ENCODE measurements at regions not wholly inside any gene's neighbourhood (a gene's known extent, or its start where the extent isn't known, plus 50 kb on each side); places are given as distances from the start of the nearest gene placed in this dataset.

GRCh38 chr6:145199961-145200360 lies 535.4 kb downstream of the EPM2A start:
- no peak overlapping the region for H2AFZ ChIP-seq (ENCODE audit: low read length)
- no peak overlapping the region for H3K9ac ChIP-seq (ENCODE audit: low read length)
- no peaks in the 10 kb centered on the region for H3K9me3 ChIP-seq (replicated peaks; ENCODE audit: insufficient read depth, low read length)
- no peak overlapping the region for H3K4me3 ChIP-seq (ENCODE audit: low read length)
- DNase-seq, result no peak
- no peaks in the 10 kb centered on the region for H4K20me1 ChIP-seq (ENCODE audit: insufficient read depth, low read length)
- no peak for TF ChIP-seq CTCF (IDR thresholded peaks at IDR 0.05; ENCODE audit: low read length)
- H3K27me3 ChIP-seq (replicated peaks; ENCODE audit: insufficient read depth, low read length), result no peaks in the 10 kb centered on the region
- no peaks in the 10 kb centered on the region for H3K4me1 ChIP-seq (ENCODE audit: low read length)
- no peak overlapping the region for H3K27ac ChIP-seq (ENCODE audit: low read length)
- H3K4me2 ChIP-seq (ENCODE audit: low read depth, low read length), result no peak overlapping the region
- no peaks in the 10 kb centered on the region for H3K9me2 ChIP-seq (replicated peaks; ENCODE audit: insufficient read depth, low read length)
- no peaks in the 10 kb centered on the region for H3K79me2 ChIP-seq (ENCODE audit: low read length)
- no peaks in the 10 kb centered on the region for H3F3A ChIP-seq (ENCODE audit: insufficient read depth, low read length)
- no peaks in the 10 kb centered on the region for H3K36me3 ChIP-seq (replicated peaks; ENCODE audit: insufficient read depth, low read length)

GRCh38 chr6:145204301-145204700 lies 531.0 kb downstream of the EPM2A start:
- H3K4me3 ChIP-seq (ENCODE audit: low read length), result no peak overlapping the region
- H3K79me2 ChIP-seq (ENCODE audit: low read length), result no peaks in the 10 kb centered on the region
- no peak overlapping the region for H3K27ac ChIP-seq (ENCODE audit: low read length)
- no peaks in the 10 kb centered on the region for H3K9me2 ChIP-seq (replicated peaks; ENCODE audit: insufficient read depth, low read length)
- no peak overlapping the region for H3K9ac ChIP-seq (ENCODE audit: low read length)
- H2AFZ ChIP-seq (ENCODE audit: low read length), result no peak overlapping the region
- no peak for DNase-seq
- H3K4me1 ChIP-seq (ENCODE audit: low read length), result no peaks in the 10 kb centered on the region
- no peaks in the 10 kb centered on the region for H3K36me3 ChIP-seq (replicated peaks; ENCODE audit: insufficient read depth, low read length)
- TF ChIP-seq CTCF (IDR thresholded peaks at IDR 0.05; ENCODE audit: low read length) (no peak), EZH2 (optimal IDR thresholded peaks at IDR 0.05; ENCODE audit: low read depth, low read length) (no peak), EZH2phosphoT487 (IDR thresholded peaks at IDR 0.05; ENCODE audit: low read length) (no peak)
- no peaks in the 10 kb centered on the region for H3K9me3 ChIP-seq (replicated peaks; ENCODE audit: insufficient read depth, low read length)
- H4K20me1 ChIP-seq (ENCODE audit: insufficient read depth, low read length), result no peaks in the 10 kb centered on the region
- no peaks in the 10 kb centered on the region for H3K27me3 ChIP-seq (replicated peaks; ENCODE audit: insufficient read depth, low read length)
- H3F3A ChIP-seq (ENCODE audit: insufficient read depth, low read length), result no peaks in the 10 kb centered on the region
- H3K4me2 ChIP-seq (ENCODE audit: low read depth, low read length), result no peak overlapping the region

DNA sequence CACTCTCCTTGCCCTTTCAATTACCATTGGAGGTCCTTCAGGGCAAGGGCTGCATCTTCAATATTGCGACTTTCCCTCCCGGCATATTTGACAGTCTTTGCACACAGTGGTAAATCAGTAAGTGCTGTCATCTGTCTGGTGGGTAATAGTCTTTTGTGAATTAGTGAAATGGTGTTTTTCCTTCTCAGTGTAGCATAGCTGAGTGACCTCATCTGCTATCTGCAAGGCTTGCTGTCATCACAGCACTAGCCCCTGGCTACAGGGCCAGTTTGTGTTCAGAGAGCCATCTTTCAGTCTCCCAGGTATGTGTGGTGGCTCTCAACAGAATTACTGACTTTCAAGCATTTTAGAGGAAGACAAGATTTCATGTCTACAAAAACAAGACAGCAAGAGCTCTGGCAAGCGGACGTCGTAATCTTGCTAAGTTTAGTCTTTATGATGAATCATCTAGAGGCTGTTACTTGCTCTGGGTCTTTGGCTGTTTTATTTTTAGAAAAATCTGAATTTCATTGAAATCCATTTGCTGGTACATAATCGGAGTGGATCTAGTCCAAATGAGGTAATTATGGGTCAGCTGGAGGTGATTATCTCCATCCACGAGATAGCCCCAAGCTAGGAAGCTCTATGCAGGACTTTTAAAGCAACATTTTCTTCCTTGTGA lies 528.9 kb downstream of the EPM2A start:
- no peaks in the 10 kb centered on the region for H3K79me2 ChIP-seq (ENCODE audit: low read length)
- no peak for DNase-seq
- no peak overlapping the region for H3K4me2 ChIP-seq (ENCODE audit: low read depth, low read length)

More for the DNA sequence above, 528.9 kb downstream of the EPM2A start:
- Histone ChIP-seq H2AFZ (ENCODE audit: low read length) (no peak overlapping the region), H3K4me3 (ENCODE audit: low read length) (no peak overlapping the region), H3K9ac (ENCODE audit: low read length) (no peak overlapping the region), H3K4me1 (ENCODE audit: low read length) (no peaks in the 10 kb centered on the region), H3K9me2 (replicated peaks; ENCODE audit: insufficient read depth, low read length) (no peaks in the 10 kb centered on the region), H3F3A (ENCODE audit: insufficient read depth, low read length) (no peaks in the 10 kb centered on the region), H3K27ac (ENCODE audit: low read length) (no peak overlapping the region), H3K9me3 (replicated peaks; ENCODE audit: insufficient read depth, low read length) (no peaks in the 10 kb centered on the region), H3K36me3 (replicated peaks; ENCODE audit: insufficient read depth, low read length) (no peaks in the 10 kb centered on the region), H4K20me1 (ENCODE audit: insufficient read depth, low read length) (no peaks in the 10 kb centered on the region), H3K27me3 (replicated peaks; ENCODE audit: insufficient read depth, low read length) (no peaks in the 10 kb centered on the region)
- TF ChIP-seq EZH2phosphoT487 (IDR thresholded peaks at IDR 0.05; ENCODE audit: low read length), result no peak
- no peak for TF ChIP-seq EZH2 (optimal IDR thresholded peaks at IDR 0.05; ENCODE audit: low read depth, low read length)
- TF ChIP-seq CTCF (IDR thresholded peaks at IDR 0.05; ENCODE audit: low read length), result no peak
